HG02798 (cell line): ENCODE measurements at regions not wholly inside any gene's neighbourhood (a gene's known extent, or its start where the extent isn't known, plus 50 kb on each side); places are given as distances from the start of the nearest gene placed in this dataset.
"Not testable (repeated sequence)": the region's sequence is repeated elsewhere in the genome, so short reads cannot be mapped to it uniquely, and the experiment has no call there.

Source experiments
- ATAC-seq: cut with Tn5 transposase; IDR thresholded peaks from one replicate; pipeline ENCODE4 v1.9.1; 2021; ENCODE audit warnings: mild to moderate bottlenecking; ENCODE audit not compliant: unreplicated experiment, poor library complexity

DNA sequence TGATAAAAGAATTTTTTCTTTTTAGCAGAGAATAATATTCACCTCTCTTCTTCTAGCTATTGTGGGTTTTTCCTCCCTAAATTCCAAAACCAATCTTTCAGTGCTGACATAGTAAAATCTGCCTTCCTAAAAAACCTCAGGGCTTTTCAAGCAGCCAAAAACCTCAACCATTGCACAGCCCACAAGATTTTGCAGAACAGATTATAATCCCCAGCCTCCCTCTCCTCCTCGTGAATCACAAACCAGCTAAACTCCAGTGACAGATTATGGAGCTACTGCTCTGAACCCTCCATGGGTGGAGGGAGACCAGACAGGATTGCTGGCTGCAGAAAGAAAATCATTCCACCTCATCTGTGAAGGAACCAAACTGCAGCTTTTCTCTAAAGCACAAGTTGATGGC, 341.6 kb downstream of the SOX9 start:
- ATAC-seq: no peak

GRCh38 chr17:72462814-72463213, 342.0 kb downstream of the SOX9 start:
- no peak for ATAC-seq

GRCh38 chr17:72463287-72464102, 342.7 kb downstream of the SOX9 start:
- ATAC-seq: peak; percentile 32

DNA sequence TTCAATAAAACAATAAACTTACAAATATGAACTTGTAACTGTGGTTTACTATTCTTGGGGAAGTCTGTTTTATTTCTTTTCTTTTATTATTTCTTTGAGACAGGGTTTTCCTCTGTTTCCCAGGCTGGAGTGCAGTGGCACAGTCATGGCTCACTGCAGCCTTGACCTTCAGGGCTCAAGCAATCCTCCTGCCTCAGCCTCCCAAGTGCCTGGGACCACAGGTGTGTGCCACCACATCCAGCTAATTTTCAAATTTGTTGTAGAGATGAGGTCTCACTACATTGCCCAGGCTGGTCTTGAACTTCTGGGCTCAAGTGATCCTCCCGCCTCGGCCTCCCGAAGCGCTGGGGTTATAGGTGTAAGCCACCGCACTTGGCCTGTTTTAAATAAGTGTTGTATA, 343.4 kb downstream of the SOX9 start:
- not testable (repeated sequence) for ATAC-seq

GRCh38 chr17:72465191-72466024, 344.6 kb downstream of the SOX9 start:
- peak; percentile 35 for ATAC-seq

GRCh38 chr17:72466199-72466598, 345.4 kb downstream of the SOX9 start:
- peak; percentile 63 for ATAC-seq

DNA sequence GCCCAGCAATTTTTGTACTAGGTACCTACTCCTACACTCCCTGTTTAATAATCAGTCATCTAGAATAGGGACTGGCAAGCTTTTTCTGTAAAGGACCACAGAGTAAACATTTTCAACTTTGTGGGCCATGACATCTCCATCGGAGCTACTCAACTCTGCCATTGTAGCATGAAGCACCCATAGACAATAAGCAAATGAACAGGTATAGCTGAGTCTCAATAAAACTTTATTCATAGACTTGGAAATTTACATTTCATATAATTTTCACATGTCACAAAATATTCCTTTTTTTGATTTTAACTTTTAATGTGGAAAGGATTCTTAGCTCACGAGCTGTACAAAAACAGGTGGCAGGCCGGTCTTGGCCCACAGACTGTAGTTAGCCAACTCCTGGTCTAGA, 345.8 kb downstream of the SOX9 start:
- ATAC-seq: no peak

DNA sequence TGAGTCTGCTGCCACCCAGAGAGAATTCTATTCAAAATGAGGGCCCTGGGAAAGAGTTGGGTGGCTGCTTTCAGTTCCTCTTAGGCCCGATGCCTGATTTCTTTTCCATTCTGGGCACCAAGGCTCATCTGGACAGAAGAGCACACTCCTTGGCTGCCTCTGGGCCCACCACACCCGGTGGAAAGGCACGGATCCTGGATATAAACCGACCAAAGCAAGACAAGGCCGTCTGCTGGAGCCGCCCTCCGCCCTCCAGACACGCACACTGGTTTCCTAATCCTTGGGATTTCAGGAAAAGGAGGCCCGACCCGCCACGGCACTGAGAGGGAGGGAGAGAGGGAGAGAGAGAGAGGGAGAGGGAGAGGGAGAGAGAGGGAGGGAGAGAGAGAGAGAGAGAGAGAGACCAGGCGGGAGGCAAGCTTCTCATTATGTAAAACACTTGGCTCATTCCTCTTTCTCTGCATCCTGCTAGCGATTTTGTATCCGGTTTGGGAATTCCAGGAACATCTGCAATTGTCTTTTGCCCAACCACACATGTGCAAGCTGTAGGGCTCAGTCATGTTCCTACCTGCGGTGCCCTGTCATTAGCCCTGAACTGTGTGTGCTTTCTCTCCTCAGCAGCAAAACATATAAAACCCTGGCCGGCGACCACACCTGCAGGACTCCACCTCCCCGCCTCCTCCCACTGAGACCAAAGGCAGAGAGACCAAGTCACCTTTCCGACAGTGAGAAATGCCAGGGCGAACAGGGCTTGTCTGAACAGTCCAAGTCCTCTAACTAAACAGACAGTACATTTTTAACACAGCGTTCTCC, 347.2 kb downstream of the SOX9 start:
- ATAC-seq: no peak

DNA sequence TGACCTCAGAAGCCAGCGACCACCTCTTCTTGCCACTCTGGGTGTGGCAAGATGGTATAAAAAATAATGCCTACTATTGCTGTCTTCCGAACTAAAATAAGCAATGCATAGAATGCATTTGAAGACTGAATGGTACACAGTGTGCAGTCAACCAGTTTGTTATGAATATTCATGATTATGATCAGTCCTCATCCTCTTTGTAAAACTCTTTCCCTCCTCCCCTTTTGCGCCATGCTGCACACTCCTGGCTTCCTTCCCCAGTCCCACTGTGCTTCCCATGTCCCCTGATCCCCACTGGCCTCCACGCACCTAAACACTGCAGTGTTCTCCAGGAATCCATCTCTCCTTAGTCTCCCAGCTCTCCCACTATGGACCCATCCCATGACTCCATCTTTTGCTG, 348.0 kb downstream of the SOX9 start:
- ATAC-seq: no peak

DNA sequence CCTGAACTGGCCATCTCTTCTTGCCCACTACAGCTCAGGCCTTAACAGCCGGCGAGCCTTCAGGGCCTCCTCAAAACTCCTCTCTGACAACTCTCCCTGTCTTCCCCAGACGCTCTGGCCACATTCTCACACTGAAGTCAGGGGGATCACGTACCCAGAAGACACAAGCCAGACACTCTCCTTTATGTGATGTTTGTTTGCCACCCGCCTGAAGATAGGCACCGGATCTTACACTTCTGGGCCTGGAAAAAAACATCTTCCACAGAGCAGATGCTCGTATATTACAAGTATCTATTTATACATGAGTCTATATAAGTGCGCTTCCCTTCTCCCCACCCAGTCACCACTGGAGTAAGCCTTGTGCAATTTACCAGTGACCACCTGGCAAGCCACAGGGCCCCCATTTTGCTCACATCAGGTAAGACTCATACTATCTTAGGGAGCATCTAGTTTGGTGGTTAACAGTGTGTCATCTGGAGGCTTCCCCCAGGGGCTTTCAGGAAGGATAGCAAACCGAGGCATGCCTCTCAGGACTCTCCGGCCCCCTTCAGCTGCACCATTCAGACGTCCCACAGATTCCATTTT, 349.4 kb downstream of the SOX9 start:
- peak; percentile 20 for ATAC-seq

DNA sequence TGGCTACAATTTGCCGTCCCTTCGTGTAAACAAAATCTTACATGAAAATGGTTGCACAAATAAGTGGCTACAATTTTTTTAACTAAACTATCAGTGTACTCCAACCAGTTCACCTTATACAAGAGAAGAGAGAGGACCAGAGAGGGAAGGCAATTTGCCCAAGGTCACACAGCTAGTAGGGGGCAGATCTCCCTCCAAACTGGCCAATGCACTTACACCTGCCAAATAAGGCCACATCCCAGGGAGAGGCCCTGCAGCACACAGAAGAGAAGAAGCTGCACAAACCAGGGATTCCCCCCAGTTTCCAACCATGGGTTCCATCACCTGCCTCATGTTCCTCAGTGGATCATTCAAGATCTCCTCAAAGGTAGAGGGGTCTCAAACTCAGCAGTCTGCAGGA, 349.9 kb downstream of the SOX9 start:
- no peak for ATAC-seq

DNA sequence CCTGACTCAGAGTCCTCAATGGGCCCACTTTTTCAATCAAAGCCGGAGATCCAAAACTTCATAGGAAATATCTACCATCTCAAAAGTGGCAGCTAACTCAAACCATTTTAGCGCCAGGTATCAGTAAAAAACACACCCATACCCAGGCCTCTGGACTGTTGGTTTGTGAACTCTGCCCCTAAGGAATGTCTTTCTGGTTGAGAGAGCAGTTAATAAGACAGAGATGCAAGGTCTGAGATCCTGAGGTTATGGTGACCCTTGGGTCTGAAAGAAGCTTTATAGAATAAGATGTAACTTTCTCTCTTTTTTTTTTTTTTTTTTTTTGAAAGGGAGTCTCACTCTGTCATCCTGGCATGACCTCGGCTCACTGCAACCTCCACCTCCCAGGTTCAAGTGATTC, 350.5 kb downstream of the SOX9 start:
- no peak for ATAC-seq

- ATAC-seq: no peak
Observed at GRCh38 chr17:72472106-72472505, 351.3 kb downstream of the SOX9 start.

GRCh38 chr17:72472853-72473390, 352.1 kb downstream of the SOX9 start:
- not testable (repeated sequence) for ATAC-seq

DNA sequence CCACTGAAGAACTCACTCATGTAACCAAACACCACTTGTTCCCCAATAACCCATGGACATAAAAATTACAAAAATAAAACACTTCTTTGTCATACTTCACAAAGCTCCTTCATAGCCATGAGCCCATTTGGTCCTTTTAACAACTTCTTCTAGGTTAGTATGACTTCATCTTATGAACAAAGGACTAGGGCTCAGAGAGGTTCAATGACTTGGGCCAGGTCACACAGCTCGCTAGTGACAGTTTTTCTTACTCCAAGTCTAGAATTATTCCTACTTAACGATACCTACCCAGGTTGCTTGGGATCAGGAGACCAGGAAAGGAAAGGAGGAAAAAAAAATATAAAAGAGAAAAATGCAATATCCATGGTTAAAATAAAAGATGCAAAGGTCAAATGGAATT, 353.4 kb downstream of the SOX9 start:
- ATAC-seq: no peak

GRCh38 chr17:72474719-72475477, 354.1 kb downstream of the SOX9 start:
- no peak for ATAC-seq

- ATAC-seq: no peak
Observed at GRCh38 chr17:72476134-72476533, 355.3 kb downstream of the SOX9 start.

DNA sequence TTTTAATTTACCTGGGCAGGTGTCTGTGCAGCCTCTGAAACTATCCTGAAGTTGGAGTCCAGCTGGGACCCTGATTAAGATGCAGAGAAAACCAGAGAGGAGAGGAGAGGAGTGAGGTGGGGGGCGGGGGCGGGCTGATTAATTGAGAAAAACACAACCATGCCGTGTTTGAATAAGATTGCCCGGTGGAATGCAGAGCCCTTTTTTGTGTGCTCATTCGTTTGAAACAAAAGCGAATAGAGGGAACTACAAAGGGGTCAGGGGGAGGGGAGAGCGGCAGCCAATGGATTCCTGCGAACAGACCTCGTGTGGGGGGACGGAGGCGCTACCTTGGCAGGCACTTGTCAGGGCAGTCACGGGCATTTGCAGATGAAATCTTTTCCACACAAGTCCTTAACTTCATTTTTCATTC, 355.8 kb downstream of the SOX9 start:
- ATAC-seq: no peak

- ATAC-seq: no peak
Observed at GRCh38 chr17:72477491-72477890, 356.7 kb downstream of the SOX9 start.
